SK-N-SH (cell line): ENCODE measurements at regions not wholly inside any gene's neighbourhood (a gene's known extent, or its start where the extent isn't known, plus 50 kb on each side); places are given as distances from the start of the nearest gene placed in this dataset.

Experiments used
- CTCF ChIP-seq: fragments of 200-600 bp; sonication (generic); IDR thresholded peaks from 2 replicates; pipeline ENCODE4 v1.6.1; 2017; ENCODE audit warnings: antibody characterized with exemption, mild to moderate bottlenecking, moderate library complexity
- ELF1 ChIP-seq: IDR thresholded peaks from 2 replicates; pipeline ENCODE4 v1.4.0; 2012

- TF ChIP-seq CTCF = no peak
- TF ChIP-seq ELF1 = no peak
These were observed 112.0 kb downstream of the RBFOX3 start for GRCh38 chr17:79498854-79499253.
